Neural progenitor cell (in vitro differentiated cells): ENCODE measurements at regions not wholly inside any gene's neighbourhood (a gene's known extent, or its start where the extent isn't known, plus 50 kb on each side); places are given as distances from the start of the nearest gene placed in this dataset.

Experiments used
- EZH2phosphoT487 ChIP-seq: fragments of 200-600 bp; sonication (generic); IDR thresholded peaks from 2 replicates; pipeline ENCODE4 v1.6.1; 2017; ENCODE audit warnings: antibody characterized with exemption
- TF ChIP-seq, protein P1 (sequence below): fragments of 200-600 bp; sonication (generic); IDR thresholded peaks from 2 replicates; pipeline ENCODE4 v1.5.1; 2017; ENCODE audit warnings: antibody characterized with exemption, mild to moderate bottlenecking

DNA sequence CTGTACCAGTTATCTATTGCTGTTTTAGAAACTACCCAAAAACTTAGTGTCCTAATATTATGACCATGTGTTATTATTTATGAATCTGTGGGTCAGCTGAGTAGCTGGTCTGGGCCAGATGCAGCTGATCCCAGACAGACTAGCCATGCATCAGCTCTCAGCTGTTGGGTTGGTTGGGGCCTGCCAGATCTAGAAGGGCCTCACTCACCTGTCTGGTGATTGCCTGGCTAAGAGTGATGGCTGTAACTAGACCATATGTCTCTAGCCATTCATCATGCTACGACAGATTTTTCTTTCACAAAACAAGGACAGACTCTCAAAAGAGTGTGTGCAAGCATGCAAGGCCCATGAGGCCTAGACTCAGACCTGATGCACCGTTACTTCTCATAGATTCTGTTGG is 403.2 kb downstream of the SAMD5 start:
- TF ChIP-seq, protein P1, sequence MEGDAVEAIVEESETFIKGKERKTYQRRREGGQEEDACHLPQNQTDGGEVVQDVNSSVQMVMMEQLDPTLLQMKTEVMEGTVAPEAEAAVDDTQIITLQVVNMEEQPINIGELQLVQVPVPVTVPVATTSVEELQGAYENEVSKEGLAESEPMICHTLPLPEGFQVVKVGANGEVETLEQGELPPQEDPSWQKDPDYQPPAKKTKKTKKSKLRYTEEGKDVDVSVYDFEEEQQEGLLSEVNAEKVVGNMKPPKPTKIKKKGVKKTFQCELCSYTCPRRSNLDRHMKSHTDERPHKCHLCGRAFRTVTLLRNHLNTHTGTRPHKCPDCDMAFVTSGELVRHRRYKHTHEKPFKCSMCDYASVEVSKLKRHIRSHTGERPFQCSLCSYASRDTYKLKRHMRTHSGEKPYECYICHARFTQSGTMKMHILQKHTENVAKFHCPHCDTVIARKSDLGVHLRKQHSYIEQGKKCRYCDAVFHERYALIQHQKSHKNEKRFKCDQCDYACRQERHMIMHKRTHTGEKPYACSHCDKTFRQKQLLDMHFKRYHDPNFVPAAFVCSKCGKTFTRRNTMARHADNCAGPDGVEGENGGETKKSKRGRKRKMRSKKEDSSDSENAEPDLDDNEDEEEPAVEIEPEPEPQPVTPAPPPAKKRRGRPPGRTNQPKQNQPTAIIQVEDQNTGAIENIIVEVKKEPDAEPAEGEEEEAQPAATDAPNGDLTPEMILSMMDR = no peak
- no peak for TF ChIP-seq EZH2phosphoT487
